HCT116 (cell line): ENCODE measurements at regions not wholly inside any gene's neighbourhood (a gene's known extent, or its start where the extent isn't known, plus 50 kb on each side); places are given as distances from the start of the nearest gene placed in this dataset.

ENCODE experiments used
- ATAC-seq: fragments of 200-7000 bp; cut with Tn5 transposase; 2 replicates; pipeline ENCODE4 v1.9.1; 2020; ENCODE audit warnings: mild to moderate bottlenecking, moderate library complexity
- BruUV-seq: library from RNA; stranded (reverse); fragments of 400-500 nt; replicated peaks from 2 replicates; lab custom pipeline; 2021; lab: Mats Ljungman, UMichigan
- CTCF ChIA-PET: fragments of 300-600 bp; sonication (Branson Sonifier 250); formaldehyde crosslinking; loops from one replicate; lab custom pipeline; 2021; ENCODE audit warnings: antibody characterized with exemption; lab: Charles Lee
- POLR2A ChIA-PET: fragments of 300-600, 350-600 bp; sonication (Branson Sonifier 250); formaldehyde crosslinking; loops from one replicate; lab custom pipeline; 2021; ENCODE audit warnings: antibody characterized with exemption; lab: Charles Lee
- RAD21 ChIA-PET, 2 experiments: fragments of 300-600 bp; sonication (Branson Sonifier 250); formaldehyde crosslinking; loops; one replicate each; lab custom pipeline; 2023; ENCODE audit warnings: low total read pairs in 2 of 2; ENCODE audit not compliant: uncharacterized antibody in 2 of 2, unreplicated experiment in 2 of 2, low non-redundant PET in 1 of 2; lab: Charles Lee
- DNase-seq: peaks from one replicate; pipeline ENCODE4 v3.0.0-alpha.2; 2010; ENCODE audit warnings: low read depth, low spot score
- H2AFZ ChIP-seq: fragments of 200-600 bp; shearing (Covaris generic), sonication (generic); 2 replicates; pipeline ENCODE4 v1.6.1; 2017; ENCODE audit warnings: low read depth, mixed run types, mixed read lengths, antibody characterized with exemption, low read length; ENCODE audit not compliant: poor library complexity, severe bottlenecking
- H3K27ac ChIP-seq: 2 replicates; pipeline ENCODE4 v1.5.1; 2012; ENCODE audit warnings: low read depth, low read length
- H3K27me3 ChIP-seq: fragments of 200-600 bp; sonication (generic); 2 replicates; pipeline ENCODE4 v1.6.1; 2016; ENCODE audit warnings: mixed run types, low read length, mixed read lengths; ENCODE audit not compliant: insufficient read depth
- H3K36me3 ChIP-seq, 2 experiments: fragments of 200-500 bp in 1 of 2; fragments of 200-600 bp in 1 of 2; sonication (Bioruptor generic) in 1 of 2; sonication (generic) in 1 of 2; 2 replicates each; pipeline versions ENCODE4 v1.5.1 to v1.6.1; 2014 to 2016; ENCODE audit warnings: low read length in 2 of 2, inconsistent platforms in 1 of 2, mixed read lengths in 1 of 2, mixed run types in 1 of 2; ENCODE audit not compliant: insufficient read depth in 2 of 2, control insufficient read depth in 1 of 2
- H3K4me1 ChIP-seq, 2 experiments: fragments of 200-600 bp in 1 of 2; sonication (generic) in 1 of 2; 2 replicates each; pipeline versions ENCODE4 v1.5.1 to v1.6.1; 2012 to 2017; ENCODE audit warnings: low read length in 2 of 2, inconsistent platforms in 1 of 2, mild to moderate bottlenecking in 1 of 2, mixed read lengths in 1 of 2, mixed run types in 1 of 2, moderate library complexity in 1 of 2; ENCODE audit not compliant: insufficient read depth in 2 of 2, control insufficient read depth in 1 of 2
- H3K4me2 ChIP-seq: fragments of 200-600 bp; sonication (generic); 2 replicates; pipeline ENCODE4 v1.6.1; 2017; ENCODE audit warnings: mixed run types, low read length, mixed read lengths
- H3K4me3 ChIP-seq, 2 experiments: fragments of 200-600 bp in 1 of 2; sonication (generic) in 1 of 2; replicated peaks in 1 of 2; 2 replicates each; pipeline ENCODE4 v1.5.1; 2011 to 2016; ENCODE audit warnings: low read length in 2 of 2, control low read depth in 1 of 2, low read depth in 1 of 2, mild to moderate bottlenecking in 1 of 2, mixed read lengths in 1 of 2, mixed run types in 1 of 2
- H3K79me2 ChIP-seq: fragments of 200-600 bp; sonication (generic); 2 replicates; pipeline ENCODE4 v1.6.1; 2017; ENCODE audit warnings: mild to moderate bottlenecking, mixed run types, low read length, moderate library complexity, mixed read lengths; ENCODE audit not compliant: insufficient read depth
- H3K9ac ChIP-seq: fragments of 200-600 bp; sonication (generic); 2 replicates; pipeline ENCODE4 v1.6.1; 2016; ENCODE audit warnings: low read length, mixed read lengths
- H3K9me2 ChIP-seq: fragments of 200-600 bp; sonication (generic), shearing (Covaris generic); 2 replicates; pipeline ENCODE4 v1.6.1; 2017; ENCODE audit warnings: mixed run types, mild to moderate bottlenecking, moderate library complexity; ENCODE audit not compliant: insufficient read depth
- H3K9me3 ChIP-seq, 2 experiments: fragments of 200-500 bp in 1 of 2; fragments of 200-600 bp in 1 of 2; sonication (Bioruptor generic) in 1 of 2; sonication (generic) in 1 of 2; 2 replicates each; pipeline ENCODE4 v1.6.1; 2014 to 2017; ENCODE audit warnings: low read length in 2 of 2, mixed read lengths in 2 of 2, inconsistent platforms in 1 of 2, low read depth in 1 of 2, mild to moderate bottlenecking in 1 of 2, mixed run types in 1 of 2, moderate library complexity in 1 of 2; ENCODE audit not compliant: control insufficient read depth in 1 of 2, insufficient read depth in 1 of 2
- H4K20me1 ChIP-seq: fragments of 200-600 bp; sonication (generic), shearing (Covaris generic); 2 replicates; pipeline ENCODE4 v1.6.1; 2017; ENCODE audit warnings: mixed run types, mild to moderate bottlenecking, moderate library complexity; ENCODE audit not compliant: insufficient read depth
- CBX3 ChIP-seq: IDR thresholded peaks from 2 replicates; pipeline ENCODE4 v1.6.1; 2012; ENCODE audit warnings: low read depth
- CEBPB ChIP-seq: IDR thresholded peaks from 2 replicates; pipeline ENCODE4 v1.6.1; 2012; ENCODE audit warnings: low read depth
- EGR1 ChIP-seq: IDR thresholded peaks from 2 replicates; pipeline ENCODE4 v1.6.1; 2012; ENCODE audit warnings: low read depth
- ELF1 ChIP-seq: IDR thresholded peaks from 2 replicates; pipeline ENCODE4 v1.6.1; 2012; ENCODE audit warnings: low read depth, borderline replicate concordance
- FOSL1 ChIP-seq: IDR thresholded peaks from 2 replicates; pipeline ENCODE4 v1.6.1; 2012; ENCODE audit warnings: low read depth
- JUND ChIP-seq: IDR thresholded peaks from 2 replicates; pipeline ENCODE4 v1.6.1; 2012
- POLR2A ChIP-seq: IDR thresholded peaks from 2 replicates; pipeline ENCODE4 v1.7.0; 2011; ENCODE audit warnings: borderline replicate concordance; ENCODE audit not compliant: insufficient read depth, insufficient read length; ENCODE audit errors: extremely low read depth
- RAD21 ChIP-seq: IDR thresholded peaks from 2 replicates; pipeline ENCODE4 v1.6.1; 2012; ENCODE audit warnings: low read depth, mild to moderate bottlenecking
- SIN3A ChIP-seq: IDR thresholded peaks from 2 replicates; pipeline ENCODE4 v1.6.1; 2012; ENCODE audit warnings: low read depth
- TCF7L2 ChIP-seq: IDR thresholded peaks from 2 replicates; pipeline ENCODE4 v1.7.0; 2011; ENCODE audit warnings: borderline replicate concordance, inconsistent platforms; ENCODE audit not compliant: insufficient read depth, insufficient read length; ENCODE audit errors: extremely low read depth
- ZFX ChIP-seq: fragments of 450-650 bp; IDR thresholded peaks from 2 replicates; pipeline ENCODE4 v1.6.1; 2017
- ZNF274 ChIP-seq: fragments of 200-500 bp; sonication (Bioruptor generic); IDR thresholded peaks from 2 replicates; pipeline ENCODE4 v1.6.1; 2014; ENCODE audit warnings: mild to moderate bottlenecking, low read depth, low read length, inconsistent platforms
- intact Hi-C: fragments of 100-400 bp; cut with micrococcal nuclease; formaldehyde crosslinking; loops from 2 replicates; pipeline ENCODE4 v1.10.0; 2022
- TF ChIP-seq, protein P1 (sequence below), 3 experiments: fragments of 200-600 bp in 1 of 3; sonication (generic) in 1 of 3; IDR thresholded peaks in 2 of 3; conservative IDR thresholded peaks in 1 of 3; 2 replicates each; pipeline ENCODE4 v1.5.1; 2012 to 2017; ENCODE audit warnings: low read depth in 2 of 3, low read length in 2 of 3, antibody characterized with exemption in 1 of 3, borderline replicate concordance in 1 of 3, control low read depth in 1 of 3, mild to moderate bottlenecking in 1 of 3, mixed read lengths in 1 of 3, mixed run types in 1 of 3, moderate library complexity in 1 of 3; ENCODE audit not compliant: insufficient read depth in 1 of 3
- TF ChIP-seq, protein P2 (sequence below): IDR thresholded peaks from 2 replicates; pipeline ENCODE4 v1.6.1; 2012
- TF ChIP-seq, protein P3 (sequence below): IDR thresholded peaks from 2 replicates; pipeline ENCODE4 v1.6.1; 2012
- TF ChIP-seq, protein P4 (sequence below): IDR thresholded peaks from 2 replicates; pipeline ENCODE4 v1.6.1; 2012; ENCODE audit warnings: low read depth

DNA sequence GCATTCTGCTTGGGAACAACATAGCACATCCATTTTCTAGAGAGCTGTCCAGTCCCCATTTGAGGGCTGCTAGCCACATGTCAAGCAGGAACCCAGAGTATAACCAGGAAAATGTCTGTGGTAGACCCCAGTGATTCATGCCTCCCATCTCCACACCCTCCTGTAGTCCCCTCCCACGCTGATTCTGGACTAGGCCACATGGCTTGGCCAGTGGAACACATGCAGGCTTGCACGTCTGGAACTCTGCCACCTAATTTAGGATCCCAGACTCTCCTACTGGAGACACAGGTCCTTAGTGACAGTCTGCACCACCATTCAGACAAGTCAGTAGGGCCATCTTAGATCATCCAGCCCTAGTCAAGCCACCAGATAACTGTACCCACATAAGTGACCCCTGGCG lies 149.8 kb downstream of the ZIC5 start (continued):
- TF ChIP-seq, protein P1, sequence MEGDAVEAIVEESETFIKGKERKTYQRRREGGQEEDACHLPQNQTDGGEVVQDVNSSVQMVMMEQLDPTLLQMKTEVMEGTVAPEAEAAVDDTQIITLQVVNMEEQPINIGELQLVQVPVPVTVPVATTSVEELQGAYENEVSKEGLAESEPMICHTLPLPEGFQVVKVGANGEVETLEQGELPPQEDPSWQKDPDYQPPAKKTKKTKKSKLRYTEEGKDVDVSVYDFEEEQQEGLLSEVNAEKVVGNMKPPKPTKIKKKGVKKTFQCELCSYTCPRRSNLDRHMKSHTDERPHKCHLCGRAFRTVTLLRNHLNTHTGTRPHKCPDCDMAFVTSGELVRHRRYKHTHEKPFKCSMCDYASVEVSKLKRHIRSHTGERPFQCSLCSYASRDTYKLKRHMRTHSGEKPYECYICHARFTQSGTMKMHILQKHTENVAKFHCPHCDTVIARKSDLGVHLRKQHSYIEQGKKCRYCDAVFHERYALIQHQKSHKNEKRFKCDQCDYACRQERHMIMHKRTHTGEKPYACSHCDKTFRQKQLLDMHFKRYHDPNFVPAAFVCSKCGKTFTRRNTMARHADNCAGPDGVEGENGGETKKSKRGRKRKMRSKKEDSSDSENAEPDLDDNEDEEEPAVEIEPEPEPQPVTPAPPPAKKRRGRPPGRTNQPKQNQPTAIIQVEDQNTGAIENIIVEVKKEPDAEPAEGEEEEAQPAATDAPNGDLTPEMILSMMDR (IDR thresholded peaks at IDR 0.05 in 2 of 3, conservative IDR thresholded peaks at IDR 0.05 in 1 of 3; ENCODE audit: borderline replicate concordance in 1 of 3, insufficient read depth in 1 of 3, low read depth in 2 of 3, low read length in 2 of 3) = no peak
- TF ChIP-seq POLR2A = no peak
- TF ChIP-seq ZNF274 = no peak
- TF ChIP-seq JUND = no peak
- TF ChIP-seq, protein P2, sequence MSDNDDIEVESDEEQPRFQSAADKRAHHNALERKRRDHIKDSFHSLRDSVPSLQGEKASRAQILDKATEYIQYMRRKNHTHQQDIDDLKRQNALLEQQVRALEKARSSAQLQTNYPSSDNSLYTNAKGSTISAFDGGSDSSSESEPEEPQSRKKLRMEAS = no peak

DNA sequence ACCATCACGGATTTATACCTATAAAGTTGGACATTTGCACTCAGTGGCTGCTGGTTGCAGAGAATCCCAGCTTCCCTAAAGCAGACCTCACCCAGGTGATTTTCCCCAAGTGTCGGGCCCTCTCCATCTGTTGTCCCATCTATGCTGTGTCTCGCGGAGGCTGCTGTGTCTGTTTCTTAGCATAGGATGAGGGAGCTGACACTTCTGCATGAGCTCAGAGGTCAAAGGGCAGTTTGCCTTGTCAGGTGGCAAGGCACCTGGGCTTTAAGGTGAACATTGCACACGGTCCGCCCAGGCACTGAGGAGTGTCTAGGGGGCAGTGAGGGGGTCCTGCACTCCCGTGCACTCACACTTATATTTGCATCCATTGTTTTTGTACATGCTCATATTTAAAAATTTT lies 151.6 kb downstream of the ZIC5 start:
- H3K9ac ChIP-seq = no peak overlapping the region
- CTCF ChIA-PET = no interaction called here
- no peaks in the 10 kb centered on the region for H3K36me3 ChIP-seq
- H3K27ac ChIP-seq = no peak overlapping the region
- H2AFZ ChIP-seq = no peak overlapping the region
- H3K9me2 ChIP-seq = no peaks in the 10 kb centered on the region
- no peak overlapping the region for H3K4me2 ChIP-seq
- no peaks in the 10 kb centered on the region for H3K27me3 ChIP-seq
- H3K4me1 ChIP-seq = no peaks in the 10 kb centered on the region
- H3K9me3 ChIP-seq = no peaks in the 10 kb centered on the region
- DNase-seq = no peak
- intact Hi-C loops = no loop called here
- H4K20me1 ChIP-seq = no peaks in the 10 kb centered on the region
- H3K4me3 ChIP-seq = no peak overlapping the region
- no peak for ATAC-seq
- POLR2A ChIA-PET = no interaction called here
- no peaks in the 10 kb centered on the region for H3K79me2 ChIP-seq
- BruUV-seq = no TSS peak
- RAD21 ChIA-PET = no interaction called here
- TF ChIP-seq, protein P2 = no peak
- TF ChIP-seq, protein P3, sequence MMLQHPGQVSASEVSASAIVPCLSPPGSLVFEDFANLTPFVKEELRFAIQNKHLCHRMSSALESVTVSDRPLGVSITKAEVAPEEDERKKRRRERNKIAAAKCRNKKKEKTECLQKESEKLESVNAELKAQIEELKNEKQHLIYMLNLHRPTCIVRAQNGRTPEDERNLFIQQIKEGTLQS = no peak
- TF ChIP-seq SIN3A (no peak), RAD21 (no peak), CEBPB (no peak), TCF7L2 (no peak), CBX3 (no peak), ZFX (no peak), ELF1 (no peak), POLR2A (no peak), EGR1 (no peak), FOSL1 (no peak), JUND (no peak)
- TF ChIP-seq, protein P1 (IDR thresholded peaks at IDR 0.05 in 2 of 3, conservative IDR thresholded peaks at IDR 0.05 in 1 of 3; ENCODE audit: borderline replicate concordance in 1 of 3, insufficient read depth in 1 of 3, low read depth in 2 of 3, low read length in 2 of 3) = no peak
- TF ChIP-seq, protein P4, sequence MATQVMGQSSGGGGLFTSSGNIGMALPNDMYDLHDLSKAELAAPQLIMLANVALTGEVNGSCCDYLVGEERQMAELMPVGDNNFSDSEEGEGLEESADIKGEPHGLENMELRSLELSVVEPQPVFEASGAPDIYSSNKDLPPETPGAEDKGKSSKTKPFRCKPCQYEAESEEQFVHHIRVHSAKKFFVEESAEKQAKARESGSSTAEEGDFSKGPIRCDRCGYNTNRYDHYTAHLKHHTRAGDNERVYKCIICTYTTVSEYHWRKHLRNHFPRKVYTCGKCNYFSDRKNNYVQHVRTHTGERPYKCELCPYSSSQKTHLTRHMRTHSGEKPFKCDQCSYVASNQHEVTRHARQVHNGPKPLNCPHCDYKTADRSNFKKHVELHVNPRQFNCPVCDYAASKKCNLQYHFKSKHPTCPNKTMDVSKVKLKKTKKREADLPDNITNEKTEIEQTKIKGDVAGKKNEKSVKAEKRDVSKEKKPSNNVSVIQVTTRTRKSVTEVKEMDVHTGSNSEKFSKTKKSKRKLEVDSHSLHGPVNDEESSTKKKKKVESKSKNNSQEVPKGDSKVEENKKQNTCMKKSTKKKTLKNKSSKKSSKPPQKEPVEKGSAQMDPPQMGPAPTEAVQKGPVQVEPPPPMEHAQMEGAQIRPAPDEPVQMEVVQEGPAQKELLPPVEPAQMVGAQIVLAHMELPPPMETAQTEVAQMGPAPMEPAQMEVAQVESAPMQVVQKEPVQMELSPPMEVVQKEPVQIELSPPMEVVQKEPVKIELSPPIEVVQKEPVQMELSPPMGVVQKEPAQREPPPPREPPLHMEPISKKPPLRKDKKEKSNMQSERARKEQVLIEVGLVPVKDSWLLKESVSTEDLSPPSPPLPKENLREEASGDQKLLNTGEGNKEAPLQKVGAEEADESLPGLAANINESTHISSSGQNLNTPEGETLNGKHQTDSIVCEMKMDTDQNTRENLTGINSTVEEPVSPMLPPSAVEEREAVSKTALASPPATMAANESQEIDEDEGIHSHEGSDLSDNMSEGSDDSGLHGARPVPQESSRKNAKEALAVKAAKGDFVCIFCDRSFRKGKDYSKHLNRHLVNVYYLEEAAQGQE = no peak
